Islet of Langerhans (tissue), 1 donor: ENCODE measurements at regions not wholly inside any gene's neighbourhood (a gene's known extent, or its start where the extent isn't known, plus 50 kb on each side); places are given as distances from the start of the nearest gene placed in this dataset.
"Not testable (repeated sequence)": the region's sequence is repeated elsewhere in the genome, so short reads cannot be mapped to it uniquely, and the experiment has no call there.

ENCODE experiments used
- FAIRE-seq: peaks from one replicate; lab custom pipeline; 2011; peaks lifted over from hg19 to GRCh38; lab: Jason Lieb, UNC

GRCh38 chr19:33866696-33867095 is 70.0 kb downstream of the KCTD15 start:
- FAIRE-seq = no peak

GRCh38 chr19:33868076-33868735 is 71.5 kb downstream of the KCTD15 start:
- FAIRE-seq = no peak

GRCh38 chr19:33868788-33869412 is 72.2 kb downstream of the KCTD15 start:
- no peak for FAIRE-seq

DNA sequence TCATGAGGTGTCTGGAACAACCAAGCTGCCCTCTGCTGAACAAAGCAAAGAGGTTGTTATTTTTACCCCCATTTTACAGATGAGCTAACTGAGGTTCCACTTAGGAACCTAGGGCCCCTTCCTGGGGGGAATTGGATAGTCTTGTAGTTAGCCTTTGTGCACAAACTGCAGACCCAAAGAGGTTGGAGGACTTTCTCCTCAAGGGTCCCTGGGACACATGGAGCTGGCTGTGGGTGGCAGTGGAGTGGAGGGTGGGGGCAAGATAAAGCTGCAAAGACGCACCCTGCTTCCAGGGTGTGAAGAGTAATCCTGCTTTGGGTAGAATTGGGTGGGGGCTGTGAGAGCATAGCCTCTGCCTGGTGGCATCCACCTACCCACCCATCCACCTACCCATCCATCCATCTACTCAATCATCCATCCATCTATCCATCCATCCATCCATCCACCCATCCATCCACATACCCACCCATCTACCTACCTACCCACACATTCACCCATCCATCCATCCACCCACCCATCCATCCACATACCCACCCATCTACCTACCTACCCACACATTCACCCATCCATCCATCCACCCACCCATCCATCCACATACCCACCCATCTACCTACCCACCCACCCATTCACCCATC is 73.7 kb downstream of the KCTD15 start:
- FAIRE-seq = not testable (repeated sequence)

GRCh38 chr19:33871605-33872004 is 74.9 kb downstream of the KCTD15 start:
- no peak for FAIRE-seq

DNA sequence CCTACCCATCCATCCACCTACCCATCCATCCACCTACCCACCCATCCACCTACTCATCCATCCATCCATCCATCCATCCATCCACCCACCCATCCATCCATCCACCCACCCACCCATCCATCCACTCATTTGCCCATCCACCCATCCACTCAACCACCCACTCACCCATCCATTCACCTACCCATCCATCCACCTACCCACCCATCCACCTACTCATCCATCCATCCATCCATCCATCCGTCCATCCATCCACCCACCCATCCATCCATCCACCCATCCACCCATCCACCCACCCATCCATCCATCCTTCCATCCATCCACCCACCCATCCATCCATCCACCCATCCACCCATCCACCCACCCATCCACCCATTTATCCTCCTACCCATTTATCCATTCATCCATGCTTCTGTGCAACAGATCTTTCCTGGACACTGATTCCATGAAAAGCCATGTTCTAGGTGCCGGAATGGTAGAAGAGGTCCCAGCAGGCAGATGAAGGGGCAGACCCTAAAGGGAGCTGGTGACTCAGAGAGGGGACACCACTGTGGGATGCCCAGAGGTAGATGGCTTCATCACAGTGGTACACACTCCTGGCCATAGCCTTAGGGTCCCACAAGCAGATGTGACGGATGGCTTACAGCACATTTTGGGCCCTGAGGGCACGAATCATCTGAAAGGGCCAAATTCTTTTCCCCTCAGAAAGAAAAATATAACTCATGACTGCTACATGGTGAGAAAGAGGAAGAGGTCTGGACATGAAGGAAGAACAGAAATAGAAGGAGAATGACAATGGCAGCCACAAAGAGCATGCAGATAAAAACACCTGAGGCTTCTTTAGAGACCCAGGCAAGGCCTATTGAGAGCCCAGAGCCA is 76.0 kb downstream of the KCTD15 start:
- FAIRE-seq = no peak

DNA sequence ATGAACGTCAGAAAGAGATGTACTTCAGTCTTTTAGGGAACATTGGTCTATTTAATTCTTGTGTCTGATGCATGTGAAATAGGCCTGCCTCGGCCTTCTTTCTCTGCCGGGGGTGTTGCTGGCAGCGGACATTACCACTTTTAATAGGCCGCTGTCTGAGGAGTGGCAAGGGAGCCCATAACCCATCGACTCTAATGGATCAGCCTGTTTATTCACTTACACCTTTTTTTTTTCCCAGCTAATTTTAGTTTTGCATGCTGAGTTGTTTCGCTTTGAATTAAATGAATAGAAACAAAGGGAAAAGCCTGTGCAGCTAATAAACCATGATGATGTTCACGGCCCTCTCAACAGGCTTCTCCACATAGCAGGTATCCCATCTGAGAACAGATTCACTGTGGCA is 78.4 kb downstream of the KCTD15 start:
- FAIRE-seq = no peak

- no peak for FAIRE-seq
Measured at GRCh38 chr19:33876192-33876591, 79.5 kb downstream of the KCTD15 start.

DNA sequence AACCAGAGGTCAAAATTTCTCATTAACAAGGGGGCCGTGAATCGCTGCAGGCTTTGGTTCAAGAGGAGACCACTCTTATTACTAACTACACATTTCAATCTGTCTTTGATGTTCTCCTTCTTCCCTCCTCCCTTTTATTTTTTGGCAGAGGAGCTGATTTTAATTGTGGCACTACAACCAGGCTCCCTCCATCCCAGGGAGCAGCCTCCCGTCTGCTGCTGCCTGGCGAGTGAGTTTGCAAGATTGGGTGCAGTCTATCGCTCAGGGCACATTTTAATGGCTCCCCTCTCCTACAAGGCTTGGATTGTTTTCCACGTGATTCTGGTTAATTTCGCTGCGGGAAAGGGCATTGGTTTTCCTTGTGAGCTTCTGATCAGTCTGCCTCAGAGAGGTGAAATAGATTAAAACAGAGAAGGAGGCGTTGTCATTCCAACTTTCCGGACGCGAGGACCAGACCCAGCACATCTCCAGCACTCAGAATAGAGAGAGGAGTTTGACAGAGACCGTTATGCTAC is 81.4 kb downstream of the KCTD15 start:
- FAIRE-seq = no peak

DNA sequence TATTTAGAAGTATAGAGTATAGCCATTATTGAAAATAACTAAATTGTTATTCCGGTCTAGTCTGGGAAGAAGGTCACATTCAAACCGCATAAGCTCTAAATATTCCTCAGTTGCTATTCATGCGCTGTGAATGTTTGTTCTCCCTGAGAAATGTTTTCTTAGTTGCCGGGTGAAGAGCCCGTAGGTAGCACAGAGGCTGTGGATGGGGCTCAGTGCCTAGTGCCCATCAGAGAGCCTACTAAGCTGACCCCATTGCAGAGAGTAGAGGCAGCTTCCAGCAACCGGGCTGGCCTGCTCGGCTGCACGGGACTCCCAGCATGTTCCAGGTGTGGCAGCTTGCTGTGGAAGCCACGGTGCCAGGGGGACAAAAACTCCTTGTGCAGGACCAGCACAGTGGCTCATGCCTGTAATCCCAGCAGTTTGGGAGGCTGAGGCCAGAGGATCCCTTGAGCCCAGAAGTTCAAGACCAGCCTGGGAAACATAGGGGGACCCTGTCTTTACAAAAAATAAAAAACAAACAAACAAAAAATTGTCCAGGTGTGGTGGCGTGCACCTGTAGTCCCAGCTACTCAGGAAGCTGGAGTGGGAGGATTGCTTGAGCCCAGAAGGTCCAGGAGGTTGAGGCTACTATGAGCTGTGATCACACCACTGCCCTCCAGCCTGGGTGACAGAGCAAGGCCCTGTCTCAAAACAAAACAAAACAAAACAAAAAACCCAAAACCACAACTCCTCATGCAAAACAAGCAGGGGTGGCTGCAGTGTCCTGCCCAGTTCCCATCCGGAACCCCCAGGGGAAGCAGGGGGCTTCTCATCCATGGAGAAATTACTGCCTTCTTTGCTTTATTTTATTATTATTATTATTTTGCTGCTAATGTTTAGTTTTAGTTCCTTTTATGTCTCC is 82.5 kb downstream of the KCTD15 start:
- no peak for FAIRE-seq

GRCh38 chr19:33879818-33880575 is 83.3 kb downstream of the KCTD15 start:
- no peak for FAIRE-seq

DNA sequence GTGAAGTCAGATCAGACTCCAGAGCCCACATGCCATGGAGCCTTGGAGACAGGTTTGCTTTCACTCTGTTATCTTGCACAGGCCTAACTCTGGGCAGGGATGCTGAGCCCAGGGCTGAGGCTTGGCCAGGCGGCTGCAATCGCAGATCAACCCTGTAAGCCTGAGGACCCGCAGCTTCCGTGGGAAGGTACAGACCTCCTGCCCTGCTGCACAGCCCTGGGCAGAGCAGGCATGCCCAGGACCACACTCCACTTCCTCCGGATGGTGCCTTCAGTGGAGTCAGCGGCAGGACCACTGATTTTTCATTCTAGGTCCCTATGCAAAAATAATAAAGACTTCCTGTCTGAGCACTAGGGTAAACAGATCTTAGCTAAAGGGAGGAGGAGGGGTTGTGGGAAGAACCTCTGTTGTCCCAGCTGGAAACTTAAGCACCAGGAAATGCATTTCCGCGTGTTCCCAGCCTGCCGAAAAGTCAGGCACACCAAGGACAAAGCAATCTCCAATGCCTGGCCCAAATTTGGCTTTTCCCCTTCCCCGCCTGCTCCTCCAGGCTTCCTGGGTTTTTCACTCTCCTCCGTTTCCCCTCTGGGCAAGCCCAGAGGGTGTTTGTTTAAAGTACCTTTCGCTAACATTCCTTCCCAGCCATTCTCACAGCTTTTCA is 87.3 kb downstream of the KCTD15 start:
- FAIRE-seq = no peak

GRCh38 chr19:33885236-33885635 is 88.6 kb downstream of the KCTD15 start:
- no peak for FAIRE-seq

DNA sequence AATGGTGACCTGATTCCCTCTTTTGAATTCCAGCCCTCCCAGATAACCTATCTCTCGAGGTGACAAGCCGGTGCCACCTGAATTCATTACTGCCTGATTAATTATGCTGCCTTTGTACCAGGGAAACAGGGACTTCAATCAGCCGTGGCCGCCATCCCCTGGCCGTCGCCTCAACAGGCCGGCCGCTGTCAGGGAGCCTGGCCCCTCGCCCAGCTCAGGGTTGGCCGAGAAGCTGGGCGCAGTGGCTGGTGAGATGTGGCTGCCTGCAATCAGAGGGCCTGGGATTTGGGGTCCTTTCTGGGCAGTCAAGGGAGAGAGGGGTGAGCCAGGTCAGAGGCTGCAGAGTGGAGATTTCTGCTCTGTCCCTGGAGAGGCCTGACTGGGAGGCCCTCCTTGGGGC is 91.2 kb downstream of the KCTD15 start:
- no peak for FAIRE-seq

DNA sequence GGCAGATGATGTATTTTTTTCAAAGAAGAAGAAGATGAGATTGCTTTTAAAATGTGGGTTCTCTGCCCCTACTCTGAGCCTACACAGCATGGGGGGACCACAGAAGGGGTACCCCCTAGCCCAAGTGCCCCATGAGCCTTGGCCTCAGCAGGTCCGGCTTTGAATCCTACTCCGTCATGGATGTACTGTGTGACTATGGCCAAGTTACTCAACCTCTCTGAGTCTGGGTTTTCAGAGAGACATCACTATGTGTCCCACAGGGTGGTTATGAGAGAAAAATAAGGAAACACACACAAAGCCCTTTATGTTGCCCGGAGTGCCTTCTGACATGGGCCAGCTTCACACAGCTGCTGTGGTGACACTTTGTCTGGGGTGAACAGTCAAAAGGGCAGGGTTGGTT is 92.0 kb downstream of the KCTD15 start:
- FAIRE-seq = no peak

GRCh38 chr19:33890569-33890968 is 93.9 kb downstream of the KCTD15 start:
- FAIRE-seq = no peak

GRCh38 chr19:33891773-33892172 is 95.1 kb downstream of the KCTD15 start:
- FAIRE-seq = no peak

DNA sequence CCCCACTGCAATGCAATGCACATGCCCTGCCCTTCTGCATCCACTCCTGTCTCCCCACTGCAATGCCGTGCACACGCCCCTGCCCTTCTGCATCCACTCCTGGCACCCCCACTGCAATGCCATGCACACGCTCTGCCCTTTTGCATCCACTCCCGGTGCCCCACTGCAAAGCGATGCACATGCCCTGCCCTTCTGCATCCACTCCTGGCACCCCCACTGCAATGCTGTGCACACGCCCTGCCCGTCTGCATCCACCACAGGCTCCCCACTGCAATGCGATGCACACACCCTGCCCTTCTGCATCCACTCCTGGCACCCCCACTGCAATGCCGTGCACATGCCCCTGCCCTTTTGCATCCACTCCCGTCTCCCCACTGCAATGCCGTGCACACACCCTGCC is 98.1 kb downstream of the KCTD15 start:
- no peak for FAIRE-seq

- FAIRE-seq = no peak
Measured at GRCh38 chr19:33895366-33895765, 98.7 kb downstream of the KCTD15 start.

DNA sequence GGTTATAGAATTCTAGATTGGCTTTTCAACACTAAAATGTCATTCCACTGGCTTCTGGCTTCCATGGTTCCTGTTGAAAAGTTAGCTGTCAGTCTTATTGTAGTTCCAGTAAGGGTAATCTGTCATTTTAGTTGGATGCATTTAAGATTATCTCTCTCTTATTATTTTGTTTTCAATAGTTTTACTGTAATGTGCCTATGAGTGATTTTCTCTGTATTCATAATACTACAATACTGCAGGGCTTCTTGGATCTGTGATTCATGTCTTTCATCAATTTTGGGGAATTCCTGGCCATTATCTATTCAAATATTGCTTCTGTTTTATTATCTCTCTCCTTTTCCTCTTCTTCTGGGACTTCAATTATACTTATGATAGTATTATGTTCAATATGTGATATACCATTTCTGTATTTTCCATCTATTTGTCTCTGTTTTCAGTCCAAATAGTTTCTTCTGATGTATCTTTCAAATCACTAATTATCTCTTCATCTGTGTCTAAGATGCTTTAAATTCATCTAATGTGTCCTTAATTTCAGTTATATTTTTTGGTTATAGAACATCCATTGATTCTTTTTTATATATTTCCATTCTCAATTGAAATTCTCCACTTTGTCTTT is 101.5 kb downstream of the KCTD15 start:
- no peak for FAIRE-seq
